ENCODE measurements at regions not wholly inside any gene's neighbourhood (a gene's known extent, or its start where the extent isn't known, plus 50 kb on each side); places are given as distances from the start of the nearest gene placed in this dataset.

DNA sequence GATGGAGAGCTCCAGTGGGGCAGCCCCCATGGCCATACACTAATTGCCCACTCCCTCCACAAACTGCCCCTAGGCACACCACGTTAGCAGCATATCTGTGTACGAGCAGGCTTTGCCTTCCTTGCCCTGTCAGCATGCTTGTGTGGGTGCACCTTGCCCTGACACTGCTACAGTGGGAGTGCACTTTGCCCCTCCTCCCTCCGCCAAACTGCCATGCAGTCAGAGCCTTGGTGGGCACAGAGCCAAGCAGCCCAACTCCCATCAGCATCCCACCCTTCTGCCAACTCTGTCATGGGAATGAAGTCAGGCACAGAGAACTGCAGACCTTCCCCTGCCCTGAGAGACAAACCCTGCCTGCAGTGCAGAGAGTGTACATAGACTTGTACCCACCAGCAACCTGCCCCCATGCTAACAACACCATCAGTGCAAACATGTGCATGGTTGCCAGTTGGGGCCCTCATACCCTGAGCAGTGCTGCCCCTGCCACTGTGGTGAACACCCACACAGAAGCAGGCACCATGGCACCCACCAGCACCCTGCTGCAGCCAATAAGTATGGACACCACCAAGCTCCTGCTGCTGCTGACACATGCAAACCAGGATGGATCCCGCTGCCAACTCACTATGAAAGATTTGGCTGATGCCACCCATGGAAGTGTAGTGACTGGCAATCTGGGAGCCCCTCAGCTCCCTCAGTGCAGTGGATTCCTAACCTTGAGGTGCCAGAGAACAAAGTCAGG, 1197.7 kb upstream of the CELF2 start:
- ChIA-PET POLR2A (no interaction called here), CTCF (no interaction called here)
- no peak for DNase-seq (ENCODE audit: low read depth, low spot score)
- TF ChIP-seq, protein P1, sequence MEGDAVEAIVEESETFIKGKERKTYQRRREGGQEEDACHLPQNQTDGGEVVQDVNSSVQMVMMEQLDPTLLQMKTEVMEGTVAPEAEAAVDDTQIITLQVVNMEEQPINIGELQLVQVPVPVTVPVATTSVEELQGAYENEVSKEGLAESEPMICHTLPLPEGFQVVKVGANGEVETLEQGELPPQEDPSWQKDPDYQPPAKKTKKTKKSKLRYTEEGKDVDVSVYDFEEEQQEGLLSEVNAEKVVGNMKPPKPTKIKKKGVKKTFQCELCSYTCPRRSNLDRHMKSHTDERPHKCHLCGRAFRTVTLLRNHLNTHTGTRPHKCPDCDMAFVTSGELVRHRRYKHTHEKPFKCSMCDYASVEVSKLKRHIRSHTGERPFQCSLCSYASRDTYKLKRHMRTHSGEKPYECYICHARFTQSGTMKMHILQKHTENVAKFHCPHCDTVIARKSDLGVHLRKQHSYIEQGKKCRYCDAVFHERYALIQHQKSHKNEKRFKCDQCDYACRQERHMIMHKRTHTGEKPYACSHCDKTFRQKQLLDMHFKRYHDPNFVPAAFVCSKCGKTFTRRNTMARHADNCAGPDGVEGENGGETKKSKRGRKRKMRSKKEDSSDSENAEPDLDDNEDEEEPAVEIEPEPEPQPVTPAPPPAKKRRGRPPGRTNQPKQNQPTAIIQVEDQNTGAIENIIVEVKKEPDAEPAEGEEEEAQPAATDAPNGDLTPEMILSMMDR (IDR thresholded peaks at IDR 0.05; ENCODE audit: low read depth, low read length): no peak
- Histone ChIP-seq H3K27me3 (ENCODE audit: control insufficient read depth, insufficient read depth, low read length) (no peaks in the 10 kb centered on the region), H3K4me3 (ENCODE audit: low read depth, low read length) (no peak overlapping the region), H3K9me3 (ENCODE audit: control insufficient read depth, insufficient read depth, low read length) (no peaks in the 10 kb centered on the region), H3K27ac (ENCODE audit: low read depth, low read length) (no peak overlapping the region)

DNA sequence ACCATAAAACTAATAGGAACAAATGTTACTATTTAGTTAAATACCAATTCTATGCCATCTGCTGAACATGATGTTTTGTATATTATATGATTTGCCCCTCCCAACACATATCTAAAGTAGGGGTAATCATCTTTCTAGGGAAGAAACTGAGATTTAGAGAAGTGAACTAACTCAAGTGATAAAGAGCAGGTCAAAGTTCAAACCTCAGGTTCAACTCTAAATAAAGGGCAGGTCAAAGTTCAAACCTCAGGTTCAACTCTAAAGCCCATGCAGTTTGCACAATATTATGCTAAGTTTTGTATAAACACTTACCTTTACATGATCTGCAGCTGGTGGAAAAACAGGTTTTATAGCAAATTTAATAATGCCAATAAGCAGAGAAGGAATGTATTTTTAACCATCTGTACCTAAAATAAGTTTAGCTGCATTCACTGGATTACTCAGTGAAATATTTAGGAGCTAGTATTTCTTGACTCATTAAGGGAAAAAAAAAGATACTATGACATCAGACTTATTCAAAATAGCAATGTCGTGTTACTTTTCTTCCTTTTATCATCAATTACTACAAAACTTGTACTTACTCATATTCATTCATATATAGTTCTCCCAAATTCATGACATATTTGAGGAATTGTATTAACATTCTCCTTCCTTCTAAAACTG, 1194.3 kb upstream of the CELF2 start:
- Histone ChIP-seq H3K27ac (ENCODE audit: low read depth, low read length) (no peak overlapping the region), H3K4me3 (ENCODE audit: low read depth, low read length) (no peak overlapping the region), H3K9me3 (ENCODE audit: control insufficient read depth, insufficient read depth, low read length) (no peaks in the 10 kb centered on the region), H3K27me3 (ENCODE audit: control insufficient read depth, insufficient read depth, low read length) (no peaks in the 10 kb centered on the region)
- TF ChIP-seq, protein P1 (IDR thresholded peaks at IDR 0.05; ENCODE audit: low read depth, low read length): no peak
- ChIA-PET POLR2A (no interaction called here), CTCF (no interaction called here)
- no peak for DNase-seq (ENCODE audit: low read depth, low spot score)

DNA sequence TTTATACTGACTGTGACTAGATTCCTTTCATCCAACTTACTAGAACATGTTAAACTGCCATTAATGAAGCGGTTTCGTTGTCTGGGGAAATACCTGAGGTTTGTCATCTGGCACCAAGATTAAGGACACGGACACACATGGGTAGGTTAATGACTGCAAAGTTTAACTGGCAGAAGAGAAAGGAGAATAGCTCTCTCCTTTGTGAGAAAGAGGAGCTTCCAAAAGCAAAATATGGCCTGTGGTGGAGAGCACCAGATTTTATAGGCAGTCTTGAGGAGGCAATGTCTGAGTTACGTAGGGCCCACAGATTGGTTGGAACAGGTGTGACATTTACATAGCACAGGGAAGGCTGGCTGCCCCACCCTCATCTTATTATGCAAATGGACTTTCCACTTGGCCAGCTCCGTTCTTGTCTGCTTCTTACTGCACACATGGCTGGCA, 1193.0 kb upstream of the CELF2 start:
- POLR2A ChIA-PET: no interaction called here
- Histone ChIP-seq H3K4me3 (ENCODE audit: low read depth, low read length) (no peak overlapping the region), H3K27ac (ENCODE audit: low read depth, low read length) (no peak overlapping the region), H3K27me3 (ENCODE audit: control insufficient read depth, insufficient read depth, low read length) (no peaks in the 10 kb centered on the region), H3K9me3 (ENCODE audit: control insufficient read depth, insufficient read depth, low read length) (no peaks in the 10 kb centered on the region)
- no peak for DNase-seq (ENCODE audit: low read depth, low spot score)
- TF ChIP-seq, protein P1 (IDR thresholded peaks at IDR 0.05; ENCODE audit: low read depth, low read length): no peak
- CTCF ChIA-PET: no interaction called here

DNA sequence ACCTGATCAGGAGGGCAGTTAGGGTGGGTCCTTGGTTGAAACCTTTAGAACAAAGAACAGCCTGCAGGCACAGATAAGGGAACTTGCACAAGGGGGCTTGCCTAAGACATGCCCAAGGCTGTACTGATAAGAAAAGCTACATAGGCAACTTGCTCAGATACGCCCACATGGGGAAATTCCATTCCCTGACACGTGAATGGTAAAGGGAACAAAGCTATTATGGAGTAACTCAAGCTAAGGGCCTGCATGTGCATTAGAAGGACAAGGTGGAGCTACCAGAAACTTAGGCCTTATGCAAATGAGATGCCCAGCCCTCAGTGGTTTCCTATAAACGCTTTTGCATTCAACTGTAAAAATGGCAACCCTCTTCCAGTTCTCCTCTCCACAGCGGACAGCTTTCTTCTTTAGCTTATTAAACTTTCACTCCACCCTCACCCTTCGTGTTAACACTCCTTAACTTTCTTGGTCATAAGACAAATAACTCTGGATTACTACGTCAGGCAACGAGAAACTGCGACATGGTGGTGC, 1192.1 kb upstream of the CELF2 start:
- ChIA-PET POLR2A (no interaction called here), CTCF (interaction anchor here (0.6 kb wide), 1 partner anchor 132 kb away, joined by 5 read pairs; no protein-coding TSS in a partner anchor)
- Histone ChIP-seq H3K4me3 (ENCODE audit: low read depth, low read length) (no peak overlapping the region), H3K9me3 (ENCODE audit: control insufficient read depth, insufficient read depth, low read length) (no peaks in the 10 kb centered on the region), H3K27ac (ENCODE audit: low read depth, low read length) (no peak overlapping the region), H3K27me3 (ENCODE audit: control insufficient read depth, insufficient read depth, low read length) (no peaks in the 10 kb centered on the region)
- no peak for DNase-seq (ENCODE audit: low read depth, low spot score)
- TF ChIP-seq, protein P1 (IDR thresholded peaks at IDR 0.05; ENCODE audit: low read depth, low read length): no peak

DNA sequence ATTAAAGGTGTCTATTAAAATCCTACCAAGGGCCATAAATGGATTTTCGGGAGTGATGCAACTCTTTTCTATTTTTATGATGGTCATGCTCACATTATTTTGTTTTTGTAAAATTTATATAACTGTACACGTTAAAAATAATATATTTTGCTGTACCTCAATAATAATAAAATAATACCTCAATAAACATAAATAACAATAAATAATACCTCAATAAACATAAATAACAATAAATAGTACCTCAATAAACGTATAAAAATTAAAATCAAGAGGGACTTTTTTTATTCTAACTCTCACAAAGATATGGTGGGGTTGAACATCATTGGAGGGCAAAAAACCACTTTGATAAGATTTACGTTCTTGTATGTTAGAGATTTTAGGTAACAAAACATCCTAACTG, 1189.6 kb upstream of the CELF2 start:
- ChIA-PET POLR2A (no interaction called here), CTCF (no interaction called here)
- no peak overlapping the region for H3K4me3 ChIP-seq (ENCODE audit: low read depth, low read length)
- H3K27me3 ChIP-seq (ENCODE audit: control insufficient read depth, insufficient read depth, low read length): no peaks in the 10 kb centered on the region
- H3K27ac ChIP-seq (ENCODE audit: low read depth, low read length): no peak overlapping the region
- H3K9me3 ChIP-seq (ENCODE audit: control insufficient read depth, insufficient read depth, low read length): no peaks in the 10 kb centered on the region
- TF ChIP-seq, protein P1 (IDR thresholded peaks at IDR 0.05; ENCODE audit: low read depth, low read length): no peak
- no peak for DNase-seq (ENCODE audit: low read depth, low spot score)

Data from AG04450 (cell line).